PC-3 (cell line): ENCODE measurements at regions not wholly inside any gene's neighbourhood (a gene's known extent, or its start where the extent isn't known, plus 50 kb on each side); places are given as distances from the start of the nearest gene placed in this dataset.
"Not testable (repeated sequence)": the region's sequence is repeated elsewhere in the genome, so short reads cannot be mapped to it uniquely, and the experiment has no call there.

Experiments used
- ATAC-seq: fragments of 200-7000 bp; cut with Tn5 transposase; 2 replicates; pipeline ENCODE4 v1.9.1; 2020; ENCODE audit warnings: mild to moderate bottlenecking, moderate library complexity
- BruUV-seq: library from RNA; stranded (reverse); fragments of 400-500 nt; replicated peaks from 2 replicates; lab custom pipeline; 2021; lab: Mats Ljungman, UMichigan
- CTCF ChIA-PET: fragments of 300-600 bp; sonication (Branson Sonifier 250); formaldehyde crosslinking; loops from one replicate; lab custom pipeline; 2022; ENCODE audit warnings: antibody characterized with exemption; lab: Charles Lee
- POLR2A ChIA-PET: fragments of 300-600 bp; sonication (Branson Sonifier 250); formaldehyde crosslinking; loops from one replicate; lab custom pipeline; 2022; ENCODE audit warnings: antibody characterized with exemption; ENCODE audit not compliant: unreplicated experiment; lab: Charles Lee
- DNase-seq: peaks from one replicate; pipeline ENCODE4 v3.0.0-alpha.2; 2015
- H2AFZ ChIP-seq: fragments of 300-600 bp; sonication (generic); 2 replicates; pipeline ENCODE4 v1.6.0; 2016; ENCODE audit warnings: antibody characterized with exemption, low read length
- H3F3A ChIP-seq: fragments of 300-600 bp; sonication (generic); one replicate; pipeline ENCODE4 v1.6.0; 2017; ENCODE audit warnings: antibody characterized with exemption, low read length, control low read depth, mild to moderate bottlenecking; ENCODE audit not compliant: unreplicated experiment
- H3K27ac ChIP-seq: fragments of 300-600 bp; sonication (generic); 2 replicates; pipeline ENCODE4 v1.5.1; 2016; ENCODE audit warnings: mild to moderate bottlenecking, low read length
- H3K27me3 ChIP-seq: fragments of 300-600 bp; sonication (generic); 2 replicates; pipeline ENCODE4 v1.6.1; 2016; ENCODE audit warnings: low read length, mixed read lengths
- H3K36me3 ChIP-seq: fragments of 300-600 bp; sonication (generic); 2 replicates; pipeline ENCODE4 v1.6.1; 2016; ENCODE audit warnings: low read depth, mixed run types, low read length, mixed read lengths
- H3K4me1 ChIP-seq: fragments of 300-600 bp; sonication (generic); 2 replicates; pipeline ENCODE4 v1.5.1; 2016; ENCODE audit warnings: low read length; ENCODE audit not compliant: insufficient read depth
- H3K4me2 ChIP-seq: fragments of 300-600 bp; sonication (generic); 2 replicates; pipeline ENCODE4 v1.6.0; 2016; ENCODE audit warnings: low read length
- H3K4me3 ChIP-seq: fragments of 300-600 bp; sonication (generic); 2 replicates; pipeline ENCODE4 v1.5.1; 2016; ENCODE audit warnings: mild to moderate bottlenecking, low read length, mixed read lengths
- H3K79me2 ChIP-seq: fragments of 300-600 bp; sonication (generic); 2 replicates; pipeline ENCODE4 v1.6.1; 2017; ENCODE audit warnings: low read length, mixed read lengths
- H3K9ac ChIP-seq: fragments of 300-600 bp; sonication (generic); 2 replicates; pipeline ENCODE4 v1.6.0; 2016; ENCODE audit warnings: mild to moderate bottlenecking, low read length
- H3K9me2 ChIP-seq: fragments of 300-600 bp; sonication (generic); replicated peaks from 2 replicates; pipeline ENCODE4 v1.6.1; 2016; ENCODE audit warnings: mixed run types, low read length, mixed read lengths
- H3K9me3 ChIP-seq: fragments of 300-600 bp; sonication (generic); 2 replicates; pipeline ENCODE4 v1.6.1; 2016; ENCODE audit warnings: low read length, mixed read lengths
- H4K20me1 ChIP-seq: fragments of 300-600 bp; sonication (generic); 2 replicates; pipeline ENCODE4 v1.6.1; 2016; ENCODE audit warnings: low read length, mixed read lengths
- CTCF ChIP-seq: fragments of 300-600 bp; sonication (generic); conservative IDR thresholded peaks from 2 replicates; pipeline ENCODE4 v1.5.1; 2017; ENCODE audit warnings: antibody characterized with exemption, low read depth, mild to moderate bottlenecking, low read length
- EZH2 ChIP-seq: fragments of 300-600 bp; sonication (generic); IDR thresholded peaks from one replicate; pipeline ENCODE4 v1.6.1; 2017; ENCODE audit warnings: antibody characterized with exemption, mild to moderate bottlenecking, low read length; ENCODE audit not compliant: unreplicated experiment
- EZH2phosphoT487 ChIP-seq: fragments of 300-600 bp; sonication (generic); IDR thresholded peaks from 2 replicates; pipeline ENCODE4 v1.6.1; 2018; ENCODE audit warnings: mild to moderate bottlenecking, antibody characterized with exemption, low read length, borderline replicate concordance
- intact Hi-C: fragments of 100-400 bp; cut with micrococcal nuclease; formaldehyde crosslinking; loops from 2 replicates; pipeline ENCODE4 v1.9.0; 2023

- Histone ChIP-seq H3K4me2 (no peak overlapping the region), H3K36me3 (no peaks in the 10 kb centered on the region), H3K9me2 (no peaks in the 10 kb centered on the region), H4K20me1 (no peaks in the 10 kb centered on the region), H3K79me2 (no peaks in the 10 kb centered on the region), H3K4me1 (peaks cover 22% of the 10 kb centered on the region), H3K27me3 (no peaks in the 10 kb centered on the region), H3K9ac (no peak overlapping the region), H3F3A (peaks cover 6% of the 10 kb centered on the region), H3K9me3 (no peaks in the 10 kb centered on the region), H3K27ac (no peak overlapping the region), H2AFZ (no peak overlapping the region), H3K4me3 (no peak overlapping the region)
- intact Hi-C loops: no loop called here
- CTCF ChIA-PET: no interaction called here
- DNase-seq (no peak), ATAC-seq (no peak)
- no peak for TF ChIP-seq EZH2
- no peak for TF ChIP-seq CTCF
- no peak for TF ChIP-seq EZH2phosphoT487
- no TSS peak for BruUV-seq
- POLR2A ChIA-PET: no interaction called here
Measured at GRCh38 chr18:73674125-73674865, 473.3 kb downstream of the FBXO15 start.

- ATAC-seq, H3F3A ChIP-seq, H4K20me1 ChIP-seq, H3K79me2 ChIP-seq, H3K27ac ChIP-seq, H3K9ac ChIP-seq, H3K27me3 ChIP-seq, H3K9me3 ChIP-seq, H3K36me3 ChIP-seq, intact Hi-C loops, H2AFZ ChIP-seq, H3K4me2 ChIP-seq, POLR2A ChIA-PET, CTCF ChIA-PET, H3K9me2 ChIP-seq, H3K4me3 ChIP-seq, DNase-seq, BruUV-seq: not testable (repeated sequence)
- H3K4me1 ChIP-seq: peaks cover 23% of the 10 kb centered on the region
Measured at GRCh38 chr18:73671480-73671879, 476.2 kb downstream of the FBXO15 start.

GRCh38 chr18:73670524-73670923 is 477.1 kb downstream of the FBXO15 start:
- no TSS peak for BruUV-seq
- DNase-seq (peak; percentile 91), ATAC-seq (peak; percentile 93)
- no peaks in the 10 kb centered on the region for H3K9me2 ChIP-seq
- H4K20me1 ChIP-seq: no peaks in the 10 kb centered on the region
- no peak overlapping the region; the same call in 1 of the 2 replicates for H3K4me3 ChIP-seq
- H3K27ac ChIP-seq: peak overlapping the region; percentile 89
- intact Hi-C loops: loop anchor here (1.0 kb wide), 1 partner anchor 123 kb away; no protein-coding TSS in a partner anchor
- no peak for TF ChIP-seq CTCF
- TF ChIP-seq EZH2phosphoT487: no peak
- no peak for TF ChIP-seq EZH2
- H3K9ac ChIP-seq: peak overlapping the region; percentile 49
- H3K4me2 ChIP-seq: peak overlapping the region; percentile 60
- no peaks in the 10 kb centered on the region for H3K9me3 ChIP-seq
- no peaks in the 10 kb centered on the region for H3K36me3 ChIP-seq
- CTCF ChIA-PET: no interaction called here
- H3K79me2 ChIP-seq: no peaks in the 10 kb centered on the region
- H3K4me1 ChIP-seq: peaks cover 23% of the 10 kb centered on the region
- POLR2A ChIA-PET: interaction anchor here (0.5 to 0.6 kb wide), 2 partner anchors 31 to 265 kb away, joined by 3 to 4 read pairs; no protein-coding TSS in a partner anchor
- peaks cover 6% of the 10 kb centered on the region for H3F3A ChIP-seq
- H2AFZ ChIP-seq: no peak overlapping the region
- no peaks in the 10 kb centered on the region for H3K27me3 ChIP-seq
